ENCODE measurements at regions not wholly inside any gene's neighbourhood (a gene's known extent, or its start where the extent isn't known, plus 50 kb on each side); places are given as distances from the start of the nearest gene placed in this dataset.

- ATAC-seq = no peak
Measured at GRCh38 chr3:102122527-102122926, 273.2 kb downstream of the NFKBIZ start.

- ATAC-seq = no peak
Measured at GRCh38 chr3:102123590-102124190, 274.4 kb downstream of the NFKBIZ start.

GRCh38 chr3:102124282-102124681 lies 275.0 kb downstream of the NFKBIZ start:
- ATAC-seq = no peak

- ATAC-seq = no peak
Measured at GRCh38 chr3:102124704-102125103, 275.4 kb downstream of the NFKBIZ start.

GRCh38 chr3:102125197-102125993 lies 276.1 kb downstream of the NFKBIZ start:
- ATAC-seq = no peak

GRCh38 chr3:102125994-102126368 lies 276.7 kb downstream of the NFKBIZ start:
- ATAC-seq = no peak

- peak in 1 of 2 donors; percentile 49 for ATAC-seq
Measured at GRCh38 chr3:102129760-102130608, 280.7 kb downstream of the NFKBIZ start.

- ATAC-seq = no peak
Measured at GRCh38 chr3:102132370-102132769, 283.1 kb downstream of the NFKBIZ start.

- ATAC-seq = no peak
Measured at GRCh38 chr3:102133376-102133775, 284.1 kb downstream of the NFKBIZ start.

GRCh38 chr3:102135316-102135715 lies 286.0 kb downstream of the NFKBIZ start:
- no peak for ATAC-seq

GRCh38 chr3:102136183-102136582 lies 286.9 kb downstream of the NFKBIZ start:
- ATAC-seq = no peak

- ATAC-seq = no peak
Measured at GRCh38 chr3:102140116-102140515, 290.8 kb downstream of the NFKBIZ start.

- ATAC-seq = no peak
Measured at GRCh38 chr3:102141096-102141927, 292.0 kb downstream of the NFKBIZ start.

- ATAC-seq = no peak
Measured at GRCh38 chr3:102141928-102142239, 292.6 kb downstream of the NFKBIZ start.

- no peak for ATAC-seq
Measured at GRCh38 chr3:102142379-102143060, 292.3 kb upstream of the ZPLD1 start.

GRCh38 chr3:102143536-102143935 lies 291.3 kb upstream of the ZPLD1 start:
- ATAC-seq = no peak

GRCh38 chr3:102144063-102144462 lies 290.8 kb upstream of the ZPLD1 start:
- ATAC-seq = no peak

- no peak for ATAC-seq
Measured at GRCh38 chr3:102148598-102149337, 286.0 kb upstream of the ZPLD1 start.

GRCh38 chr3:102151935-102152334 lies 282.9 kb upstream of the ZPLD1 start:
- no peak for ATAC-seq

GRCh38 chr3:102156426-102156825 lies 278.4 kb upstream of the ZPLD1 start:
- no peak for ATAC-seq

- ATAC-seq = no peak
Measured at GRCh38 chr3:102158080-102158740, 276.6 kb upstream of the ZPLD1 start.
